Tibial nerve (tissue), 4 donors: ENCODE measurements at regions not wholly inside any gene's neighbourhood (a gene's known extent, or its start where the extent isn't known, plus 50 kb on each side); places are given as distances from the start of the nearest gene placed in this dataset.

Experiments
- EP300 ChIP-seq, 2 donors: sonication (generic); formaldehyde crosslinking; IDR thresholded peaks; one replicate each; pipeline ENCODE4 v1.6.1; 2017; ENCODE audit warnings: antibody characterized with exemption in 2 of 2, mild to moderate bottlenecking in 1 of 2
- POLR2A ChIP-seq, 2 donors: fragments of 450-650 bp; IDR thresholded peaks; one replicate each; pipeline ENCODE4 v1.6.1; 2017; ENCODE audit warnings: antibody characterized with exemption in 2 of 2, mild to moderate bottlenecking in 2 of 2, moderate library complexity in 2 of 2
- TF ChIP-seq, protein P1 (sequence below), 5 experiments: fragments of 200-600 bp in 3 of 5; fragments of 450-650 bp in 2 of 5; sonication (generic) in 3 of 5; IDR thresholded peaks; one replicate each; pipeline ENCODE4 v1.5.1; 2016 to 2019; ENCODE audit warnings: antibody characterized with exemption in 5 of 5, mild to moderate bottlenecking in 3 of 5, moderate library complexity in 2 of 5

DNA sequence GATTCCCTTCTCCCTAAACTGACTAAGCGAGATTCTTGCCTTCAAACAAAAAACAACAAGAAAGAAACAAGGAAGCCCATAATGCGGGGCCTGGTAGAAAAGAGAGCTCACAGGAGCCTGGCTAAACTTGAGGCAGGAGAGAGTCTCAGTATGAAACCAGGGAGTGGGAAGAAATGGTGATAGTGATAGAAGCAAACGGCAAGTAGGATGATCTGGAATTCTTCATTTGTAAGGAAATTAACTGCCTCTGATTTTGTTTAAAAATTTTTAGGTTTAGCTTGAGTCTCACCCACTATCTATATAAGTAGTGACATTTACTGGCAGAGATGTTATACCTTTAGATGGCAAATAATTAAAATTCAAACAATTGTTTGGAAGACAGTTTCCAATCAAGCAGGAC lies 1356.5 kb upstream of the LRRTM1 start:
- TF ChIP-seq EP300 (IDR thresholded peaks at IDR 0.05): no peak
- TF ChIP-seq, protein P1, sequence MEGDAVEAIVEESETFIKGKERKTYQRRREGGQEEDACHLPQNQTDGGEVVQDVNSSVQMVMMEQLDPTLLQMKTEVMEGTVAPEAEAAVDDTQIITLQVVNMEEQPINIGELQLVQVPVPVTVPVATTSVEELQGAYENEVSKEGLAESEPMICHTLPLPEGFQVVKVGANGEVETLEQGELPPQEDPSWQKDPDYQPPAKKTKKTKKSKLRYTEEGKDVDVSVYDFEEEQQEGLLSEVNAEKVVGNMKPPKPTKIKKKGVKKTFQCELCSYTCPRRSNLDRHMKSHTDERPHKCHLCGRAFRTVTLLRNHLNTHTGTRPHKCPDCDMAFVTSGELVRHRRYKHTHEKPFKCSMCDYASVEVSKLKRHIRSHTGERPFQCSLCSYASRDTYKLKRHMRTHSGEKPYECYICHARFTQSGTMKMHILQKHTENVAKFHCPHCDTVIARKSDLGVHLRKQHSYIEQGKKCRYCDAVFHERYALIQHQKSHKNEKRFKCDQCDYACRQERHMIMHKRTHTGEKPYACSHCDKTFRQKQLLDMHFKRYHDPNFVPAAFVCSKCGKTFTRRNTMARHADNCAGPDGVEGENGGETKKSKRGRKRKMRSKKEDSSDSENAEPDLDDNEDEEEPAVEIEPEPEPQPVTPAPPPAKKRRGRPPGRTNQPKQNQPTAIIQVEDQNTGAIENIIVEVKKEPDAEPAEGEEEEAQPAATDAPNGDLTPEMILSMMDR (IDR thresholded peaks at IDR 0.05): no peak
- TF ChIP-seq POLR2A (IDR thresholded peaks at IDR 0.05): no peak
